ENCODE measurements at regions not wholly inside any gene's neighbourhood (a gene's known extent, or its start where the extent isn't known, plus 50 kb on each side); places are given as distances from the start of the nearest gene placed in this dataset.

DNA sequence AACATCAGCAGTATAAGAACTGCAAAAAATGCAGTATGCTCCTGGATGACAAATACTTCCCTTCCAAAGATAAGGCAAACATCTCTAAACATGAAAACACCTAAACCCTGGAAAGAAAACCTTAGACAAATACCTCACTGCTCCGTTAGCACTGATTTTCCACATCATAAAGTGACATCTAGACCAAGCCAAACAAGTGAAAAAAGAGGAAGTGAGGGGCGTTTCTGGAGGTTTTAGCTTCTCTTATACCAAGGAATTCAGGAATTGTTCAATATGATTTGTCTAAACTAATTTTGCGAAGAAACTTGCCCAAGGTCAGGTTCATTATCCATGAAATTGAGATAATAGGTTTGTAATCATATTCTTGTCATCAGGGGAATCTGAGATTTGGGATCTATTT, 279.7 kb downstream of the ADRA2A start:
- DNase-seq, result no peak

DNA sequence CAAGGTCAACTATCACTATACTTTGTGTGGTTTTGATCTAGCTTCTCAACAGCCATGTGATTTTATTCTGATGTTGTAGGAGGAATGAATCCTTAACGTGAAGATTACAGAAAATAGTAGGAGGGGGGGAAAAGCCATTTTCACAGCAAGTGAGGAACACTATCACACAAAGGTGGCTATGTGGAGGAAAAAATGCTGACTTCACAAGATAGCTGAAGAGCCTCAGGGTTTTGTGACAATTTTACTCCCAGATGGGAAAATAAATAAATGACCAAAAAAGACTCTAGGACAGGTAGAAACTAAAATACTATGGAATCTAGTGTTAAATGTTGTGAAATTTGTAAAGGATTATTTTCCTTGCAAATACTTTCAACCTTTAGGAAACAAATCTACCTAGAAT, 281.0 kb downstream of the ADRA2A start:
- DNase-seq, result no peak

- DNase-seq, result peak; percentile 14
These were observed 283.6 kb downstream of the ADRA2A start for GRCh38 chr10:111360260-111360925.

GRCh38 chr10:111367531-111367930, 290.7 kb downstream of the ADRA2A start:
- DNase-seq, result no peak

- no peak for DNase-seq
These were observed 293.3 kb downstream of the ADRA2A start for GRCh38 chr10:111370101-111370500.

DNA sequence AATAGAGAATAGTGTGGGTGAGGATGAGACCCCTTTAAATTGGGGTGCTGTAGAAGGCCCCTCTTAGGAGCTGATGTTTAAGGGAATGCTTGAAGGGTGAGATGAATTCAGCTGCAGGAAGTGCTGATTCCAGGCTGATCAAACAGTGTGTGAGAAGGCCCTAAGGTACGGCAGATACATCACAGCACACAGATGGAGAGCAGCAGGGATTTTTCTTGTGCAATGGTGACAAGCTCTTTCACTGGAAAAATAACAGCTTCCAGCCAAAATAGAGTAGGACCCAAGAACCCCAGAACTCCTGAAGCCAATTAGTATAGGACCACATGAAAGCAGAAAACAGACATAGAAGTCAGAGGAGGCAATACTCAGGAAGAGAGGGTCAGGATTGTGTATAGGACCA, 296.9 kb downstream of the ADRA2A start:
- no peak for DNase-seq

- no peak for DNase-seq
These were observed 302.8 kb downstream of the ADRA2A start for GRCh38 chr10:111379534-111380187.

DNA sequence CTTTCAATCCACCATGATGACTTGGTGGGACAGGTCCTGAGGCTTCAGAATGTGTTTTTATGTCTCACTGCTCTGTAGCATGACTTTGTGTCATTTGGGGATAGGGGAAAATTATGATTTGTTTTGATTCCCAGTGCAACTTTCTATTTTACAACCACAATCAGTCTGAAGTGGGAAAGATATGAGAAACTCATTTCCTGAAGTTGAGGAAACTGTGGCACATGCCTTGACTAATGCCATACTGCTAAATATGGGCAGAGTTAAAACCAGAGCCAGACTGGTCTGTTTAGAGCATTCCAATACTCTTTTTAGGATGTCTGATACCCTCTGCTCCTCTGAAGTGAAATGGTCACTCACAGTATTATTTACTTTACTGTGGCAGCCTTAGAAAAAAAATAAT, 307.7 kb downstream of the ADRA2A start:
- no peak for DNase-seq

DNA sequence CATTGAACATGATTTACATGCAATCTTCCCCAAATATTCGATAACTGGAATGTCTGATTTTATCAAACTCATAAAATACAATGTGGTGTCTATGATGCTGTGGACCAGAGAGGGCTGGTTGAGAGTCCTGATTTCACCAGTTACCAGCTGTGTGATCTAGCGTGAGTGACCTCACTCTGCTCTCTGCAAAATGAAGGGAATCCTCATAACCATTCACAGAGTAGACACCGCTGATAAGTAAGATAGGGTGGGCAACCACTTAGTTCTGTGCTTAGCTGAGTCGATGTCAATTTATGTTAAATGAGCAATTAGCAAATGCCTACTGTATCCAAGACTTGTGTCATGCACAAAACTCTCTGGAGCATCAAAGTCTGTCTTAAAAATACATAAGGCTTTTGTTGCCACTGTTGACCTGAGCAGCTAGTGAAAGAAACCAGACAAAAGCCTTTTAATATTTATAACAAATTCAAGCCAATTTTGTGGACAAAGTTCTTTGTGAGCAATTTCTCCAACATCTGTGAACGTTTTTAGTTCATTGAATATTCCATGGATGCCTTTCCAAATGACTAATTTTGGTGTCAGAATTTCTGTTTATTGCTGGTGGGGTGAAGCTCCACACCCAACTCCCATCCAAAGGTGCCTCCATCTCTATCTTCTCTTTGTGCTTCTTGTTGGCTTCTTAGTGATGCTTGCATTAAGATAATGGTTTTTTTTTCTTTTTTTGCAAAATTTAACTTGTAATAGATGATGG, 314.2 kb downstream of the ADRA2A start:
- no peak for DNase-seq

DNA sequence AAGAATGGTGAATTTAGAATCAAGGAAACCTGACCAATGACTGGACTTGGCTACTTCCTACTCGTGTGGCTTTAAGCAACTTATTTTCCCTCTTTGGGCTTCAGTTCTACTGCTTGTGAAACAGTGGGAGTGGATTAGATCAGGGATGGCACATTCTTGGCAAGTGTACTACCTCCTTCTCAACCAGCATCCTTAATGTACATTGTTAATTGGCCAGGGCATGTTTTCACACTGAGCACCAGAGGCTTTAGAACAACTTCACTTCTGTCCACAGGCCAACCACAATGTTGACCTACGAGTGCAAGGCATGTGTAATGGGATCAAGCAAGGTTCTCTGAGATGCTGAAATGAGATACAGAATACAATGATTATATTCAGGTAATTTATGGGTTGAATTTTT, 315.3 kb downstream of the ADRA2A start:
- DNase-seq, result no peak

DNA sequence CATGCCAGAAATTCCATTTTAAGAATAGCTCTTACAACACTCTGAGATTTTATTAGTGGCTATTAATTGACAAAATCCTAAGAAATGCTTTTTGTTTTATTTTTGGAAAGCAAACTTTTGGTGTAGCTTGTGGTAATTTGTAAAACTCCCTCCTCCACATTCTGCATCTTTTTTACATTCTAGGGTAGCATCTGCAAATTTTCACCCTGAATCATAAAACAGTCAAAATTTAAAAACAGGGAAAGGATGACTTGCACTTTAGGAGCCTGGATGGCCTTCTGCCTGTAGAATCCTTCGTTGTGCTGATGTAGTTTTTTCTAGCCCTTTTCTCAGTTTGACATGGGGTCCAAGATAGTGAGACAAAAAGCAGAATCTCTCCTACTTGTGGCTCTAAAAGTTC, 316.1 kb downstream of the ADRA2A start:
- no peak for DNase-seq

- no peak for DNase-seq
These were observed 333.9 kb downstream of the ADRA2A start for GRCh38 chr10:111410740-111411139.

GRCh38 chr10:111425459-111425858, 348.6 kb downstream of the ADRA2A start:
- DNase-seq, result no peak

DNA sequence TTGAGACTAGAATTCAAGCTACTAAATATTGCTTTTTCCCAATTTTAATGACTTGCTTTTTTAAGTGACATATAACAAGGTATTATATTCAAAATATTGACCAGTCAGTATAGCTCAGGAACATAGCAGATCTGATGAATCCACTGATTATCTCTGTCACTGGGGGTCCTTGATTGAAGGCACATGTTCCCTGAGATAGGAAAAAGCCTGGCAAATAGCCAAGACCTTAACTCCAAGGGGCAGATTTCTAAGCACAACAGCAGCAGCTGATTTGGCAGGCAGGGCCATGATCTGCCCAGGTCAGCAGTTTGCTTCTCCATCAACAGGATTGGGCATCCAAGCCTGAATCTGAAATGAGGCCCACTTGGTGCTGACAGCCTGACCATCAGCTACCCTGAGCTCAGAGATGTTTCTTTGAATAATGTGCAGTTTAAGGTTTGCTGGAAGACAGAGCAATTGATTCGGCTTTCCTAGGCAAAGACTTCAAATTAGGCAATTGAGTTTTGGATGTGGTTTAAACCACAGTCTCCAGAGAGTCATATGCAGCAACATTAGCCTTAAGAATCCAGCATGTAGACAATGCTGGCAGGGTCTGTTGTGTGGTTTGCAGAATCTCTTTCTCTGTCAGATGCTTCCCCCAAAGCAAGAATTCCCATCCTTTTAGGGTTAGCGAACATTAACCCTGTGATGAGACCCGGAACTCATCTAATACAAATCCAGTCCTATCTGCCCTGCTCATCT, 352.6 kb downstream of the ADRA2A start:
- DNase-seq, result no peak

DNA sequence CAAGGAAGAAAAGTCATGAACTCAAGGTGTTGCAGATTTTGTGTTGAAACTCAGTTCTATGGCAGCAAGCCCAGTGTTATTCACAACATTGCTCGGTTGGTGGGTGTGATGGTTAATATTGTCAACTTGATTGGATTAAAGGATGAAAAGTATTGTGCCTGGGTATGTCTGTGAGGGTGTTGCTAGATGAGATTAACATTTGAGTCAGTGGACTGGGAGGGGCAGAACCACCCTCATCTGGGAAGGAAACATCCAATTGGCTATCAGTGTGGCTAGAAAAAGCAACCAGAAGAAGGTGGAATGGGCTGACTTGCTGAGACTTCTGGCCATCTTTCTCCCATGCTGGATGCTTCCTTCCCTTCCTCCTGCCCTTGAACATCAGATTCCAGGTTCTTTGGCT, 353.2 kb downstream of the ADRA2A start:
- DNase-seq, result no peak

- no peak for DNase-seq
These were observed 355.8 kb downstream of the ADRA2A start for GRCh38 chr10:111432588-111432987.

DNA sequence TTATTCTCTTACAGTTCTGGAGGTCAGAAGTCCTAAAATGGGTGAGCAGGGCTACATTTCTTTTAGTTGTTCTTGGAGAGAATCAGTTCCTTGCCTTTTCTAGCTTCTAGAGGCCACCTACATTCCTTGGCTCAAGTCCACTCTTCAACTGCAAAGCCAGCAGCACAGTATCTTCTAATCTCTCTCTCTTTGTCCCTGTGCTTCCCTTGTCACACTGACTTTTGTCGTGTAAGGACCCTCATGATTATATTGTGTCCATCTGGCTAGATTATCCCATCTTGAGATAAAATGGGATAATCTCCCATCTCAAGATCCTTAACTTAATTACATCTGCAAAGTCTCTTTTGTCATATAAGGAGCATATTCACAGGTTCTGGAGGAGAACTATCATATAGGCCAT, 359.0 kb downstream of the ADRA2A start:
- no peak for DNase-seq

GRCh38 chr10:111439034-111439842, 362.4 kb downstream of the ADRA2A start:
- no peak for DNase-seq

GRCh38 chr10:111440501-111440900, 363.7 kb downstream of the ADRA2A start:
- DNase-seq, result no peak

DNA sequence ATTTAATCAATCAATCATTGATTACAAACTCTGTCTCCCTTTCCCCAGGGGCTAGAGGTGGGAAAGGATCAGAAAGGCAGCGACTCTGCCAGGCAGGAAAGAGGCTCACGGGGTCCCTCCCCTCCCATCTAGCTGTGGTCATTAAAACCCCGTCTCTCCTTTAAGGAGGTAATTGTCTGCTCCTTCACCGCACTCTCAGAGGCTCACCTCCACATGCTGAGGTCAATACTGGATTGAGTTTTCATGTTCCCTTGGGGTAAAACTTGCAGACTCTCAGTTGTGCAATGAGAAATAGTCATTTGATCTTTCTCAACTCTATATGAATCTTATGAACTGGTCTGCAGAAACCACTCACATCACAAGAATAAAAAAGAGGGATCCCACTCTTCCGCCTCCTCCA, 368.8 kb downstream of the ADRA2A start:
- DNase-seq, result no peak

DNA sequence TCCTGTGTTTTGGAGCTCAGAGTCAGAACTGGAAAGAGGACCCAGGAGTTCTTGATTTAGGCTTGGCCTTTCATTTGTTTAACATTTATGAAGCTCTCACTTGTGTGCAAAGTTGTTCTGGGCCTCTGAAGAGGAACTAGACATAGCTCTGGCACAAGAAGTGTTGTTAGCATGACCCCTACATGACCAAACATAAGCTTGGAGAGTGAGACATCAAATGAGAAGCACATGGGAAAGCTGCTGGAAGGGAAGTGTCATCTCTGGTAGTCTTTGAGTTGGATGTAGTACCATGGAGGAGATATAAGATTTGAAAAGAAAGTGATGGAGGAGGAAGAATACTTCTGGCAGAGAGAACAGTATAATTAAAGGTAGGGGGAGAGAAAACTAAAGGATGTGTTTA, 370.1 kb downstream of the ADRA2A start:
- DNase-seq, result no peak

DNA sequence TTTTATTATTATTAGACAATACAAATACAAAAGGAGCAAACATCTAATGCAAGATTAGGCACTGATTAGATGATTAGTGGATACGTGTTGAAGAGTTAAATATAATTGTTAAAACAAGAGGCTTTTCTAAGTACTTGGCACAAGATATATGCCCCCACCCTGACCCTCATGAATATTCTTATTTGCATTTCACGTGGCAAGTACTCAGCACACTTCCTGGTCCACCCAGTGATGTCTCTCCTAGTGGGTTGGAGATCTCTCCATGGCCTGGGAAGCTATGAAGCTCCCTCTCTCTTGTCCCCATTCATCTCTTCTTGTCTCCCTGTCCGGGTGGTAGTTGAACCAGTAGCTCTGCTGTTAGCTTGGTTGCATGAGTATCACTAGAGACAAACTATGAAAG, 375.3 kb downstream of the ADRA2A start:
- no peak for DNase-seq
